ENCODE measurements at regions not wholly inside any gene's neighbourhood (a gene's known extent, or its start where the extent isn't known, plus 50 kb on each side); places are given as distances from the start of the nearest gene placed in this dataset.
A peak's percentile ranks its signal among the peaks of the same experiment; 100 is the strongest.

DNA sequence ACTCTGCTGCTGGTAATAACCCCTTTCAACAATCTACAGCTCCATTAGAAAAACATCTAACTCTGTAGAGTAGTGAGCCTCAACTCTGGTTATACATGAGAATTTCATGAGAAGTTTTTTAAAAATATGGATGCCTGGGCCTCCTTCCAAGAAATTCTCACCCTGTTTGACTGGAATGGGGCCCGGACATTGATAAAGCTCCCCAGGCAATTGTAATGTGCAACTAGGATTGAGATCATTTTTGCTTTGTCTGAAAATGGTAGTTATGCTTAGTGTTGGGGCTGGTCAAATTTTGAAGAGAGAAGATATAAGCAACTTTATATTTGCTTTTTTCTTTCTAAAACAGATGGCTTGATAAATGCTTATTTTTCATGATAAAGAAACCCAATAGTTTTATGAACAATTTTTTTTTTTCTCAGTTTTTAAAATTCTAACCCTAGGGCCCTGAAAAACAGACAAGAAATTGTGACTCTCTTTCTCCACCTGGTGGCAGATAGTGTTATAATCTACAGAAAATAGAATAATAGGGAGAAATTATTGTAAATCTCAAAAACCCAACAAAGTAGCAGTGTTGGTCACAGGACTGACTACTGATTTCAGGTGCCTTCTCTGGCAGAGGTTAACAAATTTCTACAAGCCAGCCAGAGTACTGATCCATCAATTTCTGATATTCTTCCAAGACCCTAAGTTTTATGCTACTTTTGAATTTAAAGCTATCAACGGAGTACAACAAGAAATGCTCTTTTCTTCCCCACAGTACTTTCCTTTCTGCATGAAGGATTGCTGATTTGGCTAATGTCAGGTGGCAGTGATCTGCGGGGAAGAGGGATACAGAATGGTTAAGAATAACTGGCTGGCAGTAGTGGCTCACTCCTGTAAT is 174.8 kb downstream of the DKK1 start:
- TF ChIP-seq CTCF (IDR thresholded peaks at IDR 0.05; ENCODE audit: insufficient read depth, low read depth, low read length), result peak; percentile 47
- no peak for TF ChIP-seq EZH2 (IDR thresholded peaks at IDR 0.05; ENCODE audit: insufficient read depth, low read length)

Data from astrocyte (in vitro differentiated cells and primary cell).